GM21619 (cell line): ENCODE measurements at regions not wholly inside any gene's neighbourhood (a gene's known extent, or its start where the extent isn't known, plus 50 kb on each side); places are given as distances from the start of the nearest gene placed in this dataset.

Experiments used
- ATAC-seq: cut with Tn5 transposase; IDR thresholded peaks from one replicate; pipeline ENCODE4 v1.9.1; 2021; ENCODE audit not compliant: unreplicated experiment

- peak; percentile 89 for ATAC-seq
These were observed 290.0 kb downstream of the ACTL7B start for GRCh38 chr9:108565651-108566378.

- no peak for ATAC-seq
These were observed 293.6 kb downstream of the ACTL7B start for GRCh38 chr9:108562176-108562575.

- ATAC-seq, result no peak
These were observed 296.4 kb downstream of the ACTL7B start for GRCh38 chr9:108559432-108559831.

- ATAC-seq, result no peak
These were observed 301.0 kb downstream of the ACTL7B start for GRCh38 chr9:108554831-108555230.

GRCh38 chr9:108553111-108553635 lies 302.6 kb downstream of the ACTL7B start:
- ATAC-seq, result no peak

GRCh38 chr9:108552459-108553040 lies 303.2 kb downstream of the ACTL7B start:
- ATAC-seq, result no peak

GRCh38 chr9:108551030-108551841 lies 304.6 kb downstream of the ACTL7B start:
- no peak for ATAC-seq

- no peak for ATAC-seq
These were observed 305.7 kb downstream of the ACTL7B start for GRCh38 chr9:108550106-108550505.

GRCh38 chr9:108549184-108549583 lies 306.6 kb downstream of the ACTL7B start:
- no peak for ATAC-seq

GRCh38 chr9:108547411-108548135 lies 308.2 kb downstream of the ACTL7B start:
- no peak for ATAC-seq

- no peak for ATAC-seq
These were observed 309.6 kb downstream of the ACTL7B start for GRCh38 chr9:108546215-108546614.

- ATAC-seq, result no peak
These were observed 310.4 kb downstream of the ACTL7B start for GRCh38 chr9:108545436-108545835.

GRCh38 chr9:108544866-108545265 lies 310.9 kb downstream of the ACTL7B start:
- ATAC-seq, result no peak

- ATAC-seq, result no peak
These were observed 312.5 kb downstream of the ACTL7B start for GRCh38 chr9:108543251-108543778.

GRCh38 chr9:108537756-108538155 lies 318.0 kb downstream of the ACTL7B start:
- no peak for ATAC-seq

GRCh38 chr9:108536836-108537601 lies 318.8 kb downstream of the ACTL7B start:
- no peak for ATAC-seq

GRCh38 chr9:108535526-108535925 lies 320.3 kb downstream of the ACTL7B start:
- no peak for ATAC-seq

GRCh38 chr9:108534741-108535140 lies 321.0 kb downstream of the ACTL7B start:
- no peak for ATAC-seq

GRCh38 chr9:108530141-108530540 lies 325.6 kb downstream of the ACTL7B start:
- no peak for ATAC-seq

GRCh38 chr9:108528231-108528630 lies 327.6 kb downstream of the ACTL7B start:
- ATAC-seq, result no peak
